Peyer's patch (tissue), 4 donors: ENCODE measurements at regions not wholly inside any gene's neighbourhood (a gene's known extent, or its start where the extent isn't known, plus 50 kb on each side); places are given as distances from the start of the nearest gene placed in this dataset.

Experiments
- POLR2A ChIP-seq, 2 donors: fragments of 450-650 bp; IDR thresholded peaks; one replicate each; pipeline ENCODE4 v1.5.1; 2017; ENCODE audit warnings: antibody characterized with exemption in 2 of 2, mild to moderate bottlenecking in 2 of 2, moderate library complexity in 2 of 2
- TF ChIP-seq, protein P1 (sequence below), 6 experiments: fragments of 450-650 bp in 4 of 6; fragments of 200-600 bp in 2 of 6; sonication (generic) in 1 of 6; IDR thresholded peaks; one replicate each; pipeline ENCODE4 v1.5.1; 2017 to 2019; ENCODE audit warnings: antibody characterized with exemption in 6 of 6, mild to moderate bottlenecking in 3 of 6, moderate library complexity in 1 of 6

DNA sequence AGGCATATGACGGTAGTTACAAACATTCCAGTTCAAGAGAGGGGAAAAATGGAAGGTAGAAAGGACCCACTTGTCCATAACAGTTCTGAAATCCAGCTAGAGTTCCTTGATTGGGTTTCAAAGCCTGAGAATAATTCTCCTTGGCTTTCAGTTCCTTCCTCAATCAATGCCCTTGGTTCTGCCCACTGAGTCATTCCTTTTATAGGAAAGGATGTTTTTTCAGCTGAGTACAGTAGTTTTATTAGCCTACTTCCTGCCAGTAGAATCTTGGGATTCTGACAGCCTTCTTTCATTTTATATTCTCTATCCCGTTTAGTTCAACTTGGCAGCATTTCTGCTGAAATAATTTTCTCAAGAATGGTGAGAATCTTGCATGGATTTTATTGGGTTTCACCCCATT is 386.9 kb upstream of the SMC2 start:
- TF ChIP-seq, protein P1, sequence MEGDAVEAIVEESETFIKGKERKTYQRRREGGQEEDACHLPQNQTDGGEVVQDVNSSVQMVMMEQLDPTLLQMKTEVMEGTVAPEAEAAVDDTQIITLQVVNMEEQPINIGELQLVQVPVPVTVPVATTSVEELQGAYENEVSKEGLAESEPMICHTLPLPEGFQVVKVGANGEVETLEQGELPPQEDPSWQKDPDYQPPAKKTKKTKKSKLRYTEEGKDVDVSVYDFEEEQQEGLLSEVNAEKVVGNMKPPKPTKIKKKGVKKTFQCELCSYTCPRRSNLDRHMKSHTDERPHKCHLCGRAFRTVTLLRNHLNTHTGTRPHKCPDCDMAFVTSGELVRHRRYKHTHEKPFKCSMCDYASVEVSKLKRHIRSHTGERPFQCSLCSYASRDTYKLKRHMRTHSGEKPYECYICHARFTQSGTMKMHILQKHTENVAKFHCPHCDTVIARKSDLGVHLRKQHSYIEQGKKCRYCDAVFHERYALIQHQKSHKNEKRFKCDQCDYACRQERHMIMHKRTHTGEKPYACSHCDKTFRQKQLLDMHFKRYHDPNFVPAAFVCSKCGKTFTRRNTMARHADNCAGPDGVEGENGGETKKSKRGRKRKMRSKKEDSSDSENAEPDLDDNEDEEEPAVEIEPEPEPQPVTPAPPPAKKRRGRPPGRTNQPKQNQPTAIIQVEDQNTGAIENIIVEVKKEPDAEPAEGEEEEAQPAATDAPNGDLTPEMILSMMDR (IDR thresholded peaks at IDR 0.05), result no peak
- no peak for TF ChIP-seq POLR2A (IDR thresholded peaks at IDR 0.05)
